H9 (cell line): ENCODE measurements at regions not wholly inside any gene's neighbourhood (a gene's known extent, or its start where the extent isn't known, plus 50 kb on each side); places are given as distances from the start of the nearest gene placed in this dataset.

Experiments
- DNase-seq: peaks from one replicate; pipeline ENCODE4 v3.0.0-alpha.2; 2017
- H2AFZ ChIP-seq: one replicate; pipeline ENCODE4 v1.6.1; 2013; ENCODE audit warnings: mild to moderate bottlenecking, low read length, control low read depth, moderate library complexity
- H2AK5ac ChIP-seq: 2 replicates; pipeline ENCODE4 v1.6.1; 2013; ENCODE audit warnings: low read length, control low read depth, mixed read lengths; ENCODE audit not compliant: insufficient read length
- H2BK120ac ChIP-seq: one replicate; pipeline ENCODE4 v1.6.1; 2013; ENCODE audit warnings: low read depth, mild to moderate bottlenecking, low read length, control low read depth, inconsistent platforms; ENCODE audit not compliant: poor library complexity, severe bottlenecking
- H2BK12ac ChIP-seq: 2 replicates; pipeline ENCODE4 v1.6.1; 2013; ENCODE audit warnings: low read length, control low read depth, mixed read lengths, low read depth; ENCODE audit not compliant: insufficient read length
- H2BK15ac ChIP-seq: 2 replicates; pipeline ENCODE4 v1.6.1; 2013; ENCODE audit warnings: low read depth, low read length, control low read depth
- H2BK20ac ChIP-seq: one replicate; pipeline ENCODE4 v1.6.1; 2013; ENCODE audit warnings: low read depth, mild to moderate bottlenecking, low read length, control low read depth, inconsistent platforms; ENCODE audit not compliant: poor library complexity, severe bottlenecking
- H2BK5ac ChIP-seq: 2 replicates; pipeline ENCODE4 v1.6.1; 2013; ENCODE audit warnings: low read length, control low read depth, mixed read lengths; ENCODE audit not compliant: insufficient read length
- H3K14ac ChIP-seq: 2 replicates; pipeline ENCODE4 v1.6.1; 2013; ENCODE audit warnings: low read length, control low read depth; ENCODE audit not compliant: insufficient read depth
- H3K18ac ChIP-seq: 2 replicates; pipeline ENCODE4 v1.6.1; 2013; ENCODE audit warnings: low read depth, mild to moderate bottlenecking, mixed read lengths, low read length, control low read depth; ENCODE audit not compliant: insufficient read length
- H3K23ac ChIP-seq: 2 replicates; pipeline ENCODE4 v1.6.1; 2013; ENCODE audit warnings: low read length, control low read depth, mixed read lengths, low read depth; ENCODE audit not compliant: insufficient read length
- H3K23me2 ChIP-seq: 2 replicates; pipeline ENCODE4 v1.6.1; 2013; ENCODE audit warnings: low read depth, mild to moderate bottlenecking, mixed read lengths, low read length, control low read depth; ENCODE audit not compliant: insufficient read length, poor library complexity, severe bottlenecking
- H3K27ac ChIP-seq: 2 replicates; pipeline ENCODE4 v1.5.1; 2013; ENCODE audit warnings: low read length, control low read depth, mixed read lengths, low read depth; ENCODE audit not compliant: insufficient read length
- H3K27me3 ChIP-seq: 2 replicates; pipeline ENCODE4 v1.6.1; 2013; ENCODE audit warnings: low read length, control low read depth, inconsistent platforms; ENCODE audit not compliant: insufficient read depth
- H3K4ac ChIP-seq: 2 replicates; pipeline ENCODE4 v1.6.1; 2013; ENCODE audit warnings: low read depth, mild to moderate bottlenecking, control low read depth, inconsistent platforms, low read length, moderate library complexity
- H3K4me1 ChIP-seq: 2 replicates; pipeline ENCODE4 v1.6.1; 2013; ENCODE audit warnings: low read length, control low read depth, inconsistent platforms; ENCODE audit not compliant: insufficient read depth
- H3K4me2 ChIP-seq: 2 replicates; pipeline ENCODE4 v1.6.1; 2013; ENCODE audit warnings: low read length, control low read depth, mixed read lengths; ENCODE audit not compliant: insufficient read length, insufficient read depth
- H3K56ac ChIP-seq: 2 replicates; pipeline ENCODE4 v1.6.1; 2013; ENCODE audit warnings: low read depth, mild to moderate bottlenecking, mixed read lengths, low read length, control low read depth; ENCODE audit not compliant: insufficient read length
- H3K79me1 ChIP-seq: 2 replicates; pipeline ENCODE4 v1.6.1; 2013; ENCODE audit warnings: low read depth, mild to moderate bottlenecking, moderate library complexity, low read length, control low read depth, inconsistent platforms; ENCODE audit not compliant: insufficient read depth, poor library complexity, severe bottlenecking
- H3K79me2 ChIP-seq: 2 replicates; pipeline ENCODE4 v1.6.1; 2013; ENCODE audit warnings: low read length, control low read depth, inconsistent platforms; ENCODE audit not compliant: insufficient read depth
- H3K9ac ChIP-seq: 2 replicates; pipeline ENCODE4 v1.6.1; 2013; ENCODE audit warnings: low read length, control low read depth, mixed read lengths; ENCODE audit not compliant: insufficient read length; ENCODE audit errors: extremely low read depth
- H3K9me3 ChIP-seq: one replicate; pipeline ENCODE4 v1.6.1; 2013; ENCODE audit warnings: low read depth, low read length, inconsistent platforms; ENCODE audit not compliant: control insufficient read depth
- H3T11ph ChIP-seq: one replicate; pipeline ENCODE4 v1.6.1; 2013; ENCODE audit warnings: mild to moderate bottlenecking, low read length, control low read depth, inconsistent platforms
- H4K20me1 ChIP-seq: one replicate; pipeline ENCODE4 v1.6.1; 2013; ENCODE audit not compliant: control insufficient read depth, insufficient read length, insufficient read depth
- H4K5ac ChIP-seq: 2 replicates; pipeline ENCODE4 v1.6.1; 2013; ENCODE audit warnings: low read depth, mild to moderate bottlenecking, mixed read lengths, low read length, control low read depth; ENCODE audit not compliant: insufficient read length
- H4K8ac ChIP-seq: replicated peaks from 2 replicates; pipeline ENCODE4 v1.6.1; 2013; ENCODE audit warnings: low read length, control low read depth, mixed read lengths, low read depth; ENCODE audit not compliant: insufficient read length
- H4K91ac ChIP-seq: 2 replicates; pipeline ENCODE4 v1.6.1; 2013; ENCODE audit warnings: low read depth, mild to moderate bottlenecking, moderate library complexity, mixed read lengths, low read length, control low read depth; ENCODE audit not compliant: insufficient read length
- H3K27ac Mint-ChIP-seq, 3 experiments: 2 replicates in 2 of 3; 3 replicates in 1 of 3; pipeline ENCODE4 v1.8.0; 2020 to 2021; ENCODE audit warnings: mixed read lengths in 3 of 3, mild to moderate bottlenecking in 1 of 3, moderate library complexity in 1 of 3
- H3K27me3 Mint-ChIP-seq: 2 replicates; pipeline ENCODE4 v1.8.0; 2021; ENCODE audit warnings: low read depth, mild to moderate bottlenecking, moderate library complexity, mixed read lengths
- H3K36me3 Mint-ChIP-seq, 3 experiments: 2 replicates in 2 of 3; 3 replicates in 1 of 3; pipeline ENCODE4 v1.8.0; 2020 to 2021; ENCODE audit warnings: low read depth in 3 of 3, mixed read lengths in 3 of 3; ENCODE audit not compliant: insufficient read depth in 1 of 3
- H3K4me1 Mint-ChIP-seq, 2 experiments: 2 replicates each; pipeline ENCODE4 v1.8.0; 2020; ENCODE audit warnings: mixed read lengths in 2 of 2
- H3K4me3 Mint-ChIP-seq, 2 experiments: 2 replicates in 1 of 2; 3 replicates in 1 of 2; pipeline ENCODE4 v1.8.0; 2020 to 2021; ENCODE audit warnings: mild to moderate bottlenecking in 2 of 2, mixed read lengths in 2 of 2, moderate library complexity in 1 of 2
- H3K9me3 Mint-ChIP-seq, 2 experiments: 2 replicates in 1 of 2; 3 replicates in 1 of 2; pipeline ENCODE4 v1.8.0; 2020; ENCODE audit warnings: mild to moderate bottlenecking in 2 of 2, mixed read lengths in 2 of 2, moderate library complexity in 1 of 2
- CTCF ChIP-seq: fragments of 200-600 bp; sonication (generic); conservative IDR thresholded peaks from 3 replicates; pipeline ENCODE4 v1.8.0; 2021; ENCODE audit warnings: antibody characterized with exemption, mild to moderate bottlenecking
- WGBS: extraction: QIAGEN DNeasy Blood & Tissue Kit; methylation state at CpG from one replicate; pipeline ENCODE4 v1.1.7; 2013; ENCODE audit warnings: missing lambda C conversion rate, low lambda C conversion rate, mixed read lengths; ENCODE audit not compliant: insufficient read length; ENCODE audit errors: extremely low coverage; 5-methylcytosine and 5-hydroxymethylcytosine counted together

GRCh38 chr12:111025792-111026430 lies 105.5 kb upstream of the MYL2 start:
- Histone ChIP-seq H3K23ac (no peak overlapping the region), H3K23me2 (no peaks in the 10 kb centered on the region), H3K27ac (no peak overlapping the region), H2BK5ac (no peak overlapping the region), H2BK20ac (no peak overlapping the region), H4K8ac (no peak overlapping the region), H4K20me1 (no peaks in the 10 kb centered on the region), H2BK15ac (no peak overlapping the region), H3K27me3 (no peaks in the 10 kb centered on the region; the same call in 1 of the 2 replicates), H3K4me2 (no peak overlapping the region), H4K91ac (no peak overlapping the region), H3K79me2 (no peaks in the 10 kb centered on the region), H2AFZ (no peak overlapping the region), H3K4me1 (no peaks in the 10 kb centered on the region), H3K18ac (no peak overlapping the region), H3K14ac (no peak overlapping the region), H3T11ph (no peak overlapping the region), H3K4ac (no peak overlapping the region), H2AK5ac (no peak overlapping the region), H3K56ac (no peak overlapping the region), H3K79me1 (no peaks in the 10 kb centered on the region), H4K5ac (no peak overlapping the region), H3K9ac (no peak overlapping the region), H2BK120ac (no peak overlapping the region), H3K9me3 (no peaks in the 10 kb centered on the region), H2BK12ac (no peak overlapping the region)
- no peak overlapping the region; a peak in 1 of 7 replicates for H3K27ac Mint-ChIP-seq
- H3K4me3 Mint-ChIP-seq: no peak overlapping the region
- no peaks in the 10 kb centered on the region for H3K9me3 Mint-ChIP-seq
- WGBS: 100% methylated on average over 2 of the region's 8 CpGs
- peaks cover 44% of the 10 kb centered on the region for H3K27me3 Mint-ChIP-seq
- no peaks in the 10 kb centered on the region for H3K36me3 Mint-ChIP-seq
- H3K4me1 Mint-ChIP-seq: peaks cover 20 to 22% of the 10 kb centered on the region in 2 experiments
- no peak for DNase-seq
- no peak for TF ChIP-seq CTCF
